ENCODE measurements at regions not wholly inside any gene's neighbourhood (a gene's known extent, or its start where the extent isn't known, plus 50 kb on each side); places are given as distances from the start of the nearest gene placed in this dataset.

DNA sequence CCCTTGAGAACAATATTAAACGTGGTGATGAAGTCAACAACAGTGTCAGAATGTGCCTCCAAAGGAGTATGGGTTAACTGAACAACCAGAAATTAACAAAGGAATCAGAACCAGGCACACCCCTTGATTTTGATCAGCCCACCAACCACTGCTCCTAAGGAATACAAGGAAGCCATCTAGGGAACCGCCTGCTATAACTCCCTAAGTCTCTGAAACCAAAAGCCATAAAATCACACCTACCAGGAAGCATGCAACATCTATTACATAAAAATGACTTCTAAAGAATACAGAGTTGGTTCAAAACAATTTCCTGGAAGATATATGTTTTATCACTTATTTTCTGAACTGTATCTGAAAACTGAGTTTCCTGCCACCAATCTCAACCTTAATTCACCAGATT is 360.0 kb downstream of the EPHA4 start:
- no peak for DNase-seq

DNA sequence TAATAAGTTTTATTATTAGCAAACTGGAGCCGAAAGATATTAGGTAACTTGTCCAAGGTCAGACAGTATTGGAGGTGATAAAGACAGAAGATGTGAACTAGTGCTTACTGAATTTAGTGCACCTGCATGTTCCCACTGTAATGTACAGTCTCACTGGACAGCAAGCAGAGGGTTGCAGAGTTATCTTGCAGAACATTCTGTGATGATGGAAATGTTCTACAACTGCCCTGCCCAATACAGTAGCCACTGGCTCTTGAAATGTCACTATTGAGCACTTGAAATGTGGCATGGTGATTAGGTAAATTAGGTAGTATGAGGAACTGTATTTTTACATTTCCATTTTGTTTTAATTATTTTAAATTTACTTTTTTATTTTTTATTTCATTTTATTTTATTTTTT is 356.6 kb downstream of the EPHA4 start:
- DNase-seq: no peak

DNA sequence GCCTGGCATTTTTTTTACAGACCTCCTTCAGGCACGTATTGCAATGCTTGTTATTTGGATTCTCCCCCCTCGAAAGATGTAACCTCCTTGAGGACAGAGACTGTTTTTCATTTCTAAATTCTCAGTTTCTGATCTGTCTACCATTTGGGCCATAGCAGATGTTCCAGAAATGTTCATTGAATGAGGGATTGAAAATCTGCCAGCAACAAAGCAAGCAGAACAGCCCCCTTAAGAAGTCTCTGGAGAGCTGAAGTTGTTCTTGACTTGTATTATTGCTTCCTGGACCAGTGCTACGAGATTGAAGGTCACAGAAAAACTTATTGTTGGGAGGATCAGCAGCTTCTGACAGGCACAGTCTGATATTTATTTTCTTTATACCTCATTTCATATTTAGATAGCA is 355.5 kb downstream of the EPHA4 start:
- no peak for DNase-seq

DNA sequence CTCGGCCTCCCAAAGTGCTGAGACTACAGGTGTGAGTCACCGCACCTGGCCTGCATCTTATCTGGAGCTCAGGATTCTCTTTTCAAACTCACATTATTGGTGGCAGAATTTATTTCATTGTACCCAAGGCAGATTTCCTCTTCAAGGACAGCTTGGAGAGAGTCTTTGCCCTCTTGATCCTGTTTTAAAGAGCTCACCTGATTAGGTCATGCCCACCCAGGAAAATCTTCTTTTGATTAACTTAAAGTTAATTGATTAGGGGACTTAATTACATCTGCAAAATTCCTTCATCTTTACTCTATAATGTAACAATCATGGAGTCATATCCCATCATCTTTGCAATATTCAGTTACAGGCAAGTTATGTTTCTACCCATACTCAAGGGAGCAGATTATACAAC is 346.4 kb downstream of the EPHA4 start:
- DNase-seq: no peak

DNA sequence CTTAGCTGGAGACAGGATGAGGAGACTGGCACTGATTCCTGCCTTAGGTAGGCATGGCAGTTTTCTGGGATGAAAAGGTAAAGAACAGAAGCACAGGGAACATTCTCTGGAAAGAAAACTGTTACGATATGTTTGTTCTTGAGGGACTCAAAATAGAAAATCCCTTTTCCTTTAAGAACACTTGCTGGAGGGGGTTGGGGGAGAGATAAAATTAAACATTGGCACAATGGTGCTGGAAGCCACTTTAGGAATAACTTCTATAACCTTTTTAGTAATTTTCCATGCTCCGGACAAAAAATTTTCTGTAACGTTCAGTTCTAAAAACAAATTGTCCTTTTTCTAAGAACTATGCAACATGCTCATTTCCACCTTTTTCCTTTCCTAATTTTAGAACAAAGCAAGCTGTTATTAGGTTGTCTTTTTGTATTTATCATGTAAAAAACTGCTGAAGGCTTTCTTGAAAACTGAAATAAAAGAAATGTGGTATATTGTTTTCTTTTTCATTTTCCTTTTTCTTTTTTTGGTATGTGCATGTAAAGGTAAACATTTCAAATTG is 343.8 kb downstream of the EPHA4 start:
- DNase-seq: no peak

DNA sequence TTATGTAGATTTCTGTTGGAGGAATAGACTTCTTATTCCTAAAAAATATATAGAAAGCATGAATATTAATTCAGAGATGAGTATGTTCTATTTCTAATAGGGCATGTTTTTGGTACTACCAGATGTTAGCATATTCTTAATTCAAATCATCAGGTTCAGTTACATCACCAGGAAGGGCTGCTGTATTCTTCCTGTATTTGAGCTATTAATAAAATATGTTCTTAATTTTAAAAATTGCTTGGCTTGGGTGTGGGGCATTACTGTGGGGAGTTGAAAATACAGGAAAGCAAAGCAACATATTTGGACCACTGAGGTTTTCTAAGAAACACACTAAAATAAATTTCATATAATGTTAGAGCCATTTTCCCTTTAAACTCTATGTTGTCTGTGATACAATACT is 343.0 kb downstream of the EPHA4 start:
- DNase-seq: no peak

DNA sequence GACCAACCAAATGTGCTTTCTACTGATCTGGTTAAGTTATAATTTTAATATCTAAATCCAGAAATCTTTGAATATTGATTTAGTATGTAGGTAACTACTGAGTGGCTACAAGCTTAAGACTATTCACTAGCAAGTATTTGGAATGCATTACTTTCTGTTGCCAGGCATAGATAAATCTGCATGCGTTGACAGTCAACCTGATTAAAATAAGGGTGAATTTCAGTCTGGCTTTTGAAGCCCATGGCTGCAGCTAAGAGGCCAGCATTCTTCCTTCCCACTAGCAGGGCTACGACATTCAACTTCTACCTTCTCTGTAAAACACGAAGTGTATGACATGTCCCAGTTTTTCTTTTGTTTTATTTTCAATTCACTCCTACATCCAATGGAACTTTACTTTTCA is 340.6 kb downstream of the EPHA4 start:
- no peak for DNase-seq

DNA sequence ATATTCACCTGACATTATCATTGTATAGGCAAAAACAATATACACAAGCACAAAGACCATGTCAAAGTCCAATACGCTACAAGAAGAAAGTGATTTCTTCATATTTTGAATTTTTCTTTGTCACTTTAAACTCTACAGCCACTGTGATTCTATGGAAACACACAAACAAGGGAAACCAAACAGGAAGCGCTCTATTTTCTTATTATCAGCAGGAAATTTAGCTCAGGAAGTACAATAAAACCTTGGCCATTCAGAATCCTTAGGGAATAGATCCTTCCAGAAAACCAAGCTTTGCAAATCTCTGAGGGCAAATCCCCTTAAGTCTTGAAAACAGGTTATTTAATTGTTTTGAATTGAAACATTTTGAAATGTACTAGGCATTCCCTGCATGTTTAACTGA is 336.2 kb downstream of the EPHA4 start:
- no peak for DNase-seq

DNA sequence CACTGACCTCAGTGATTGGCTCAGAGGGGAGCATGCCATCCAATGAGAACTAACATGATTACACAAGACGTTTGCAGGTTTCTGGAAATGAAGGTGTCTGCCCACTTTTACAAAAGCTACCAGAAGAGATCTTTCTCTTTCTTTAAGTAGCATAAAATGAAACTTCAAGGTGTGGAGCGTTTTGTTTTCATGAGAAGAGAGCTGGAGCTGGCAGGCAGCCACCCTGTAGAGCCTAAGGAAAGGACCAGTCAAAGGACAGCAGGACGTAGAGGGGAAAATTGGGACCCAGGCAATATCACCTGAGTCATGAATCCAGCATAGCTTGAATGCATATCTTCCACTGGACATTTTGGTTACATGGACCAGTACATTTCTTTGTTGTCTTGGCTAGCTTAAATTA is 331.0 kb downstream of the EPHA4 start:
- no peak for DNase-seq

DNA sequence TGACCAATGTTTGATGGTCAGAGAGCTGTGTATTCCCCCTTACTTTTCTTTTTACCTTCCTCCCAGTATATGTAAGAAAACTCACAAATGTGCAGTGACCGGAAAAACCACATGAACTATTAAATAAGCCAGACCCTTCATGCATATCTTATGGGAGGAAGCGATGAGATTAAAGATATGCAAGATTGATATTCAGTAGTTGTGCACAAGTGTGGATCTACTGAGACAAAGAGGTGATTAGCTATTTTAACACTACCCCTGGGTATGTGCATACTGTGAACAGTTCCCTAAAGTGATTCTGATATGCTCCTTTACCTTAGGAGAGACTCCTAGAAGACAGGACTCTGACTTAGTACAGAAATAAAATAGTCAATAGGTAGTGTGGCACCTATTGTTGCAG is 328.3 kb downstream of the EPHA4 start:
- DNase-seq: no peak

DNA sequence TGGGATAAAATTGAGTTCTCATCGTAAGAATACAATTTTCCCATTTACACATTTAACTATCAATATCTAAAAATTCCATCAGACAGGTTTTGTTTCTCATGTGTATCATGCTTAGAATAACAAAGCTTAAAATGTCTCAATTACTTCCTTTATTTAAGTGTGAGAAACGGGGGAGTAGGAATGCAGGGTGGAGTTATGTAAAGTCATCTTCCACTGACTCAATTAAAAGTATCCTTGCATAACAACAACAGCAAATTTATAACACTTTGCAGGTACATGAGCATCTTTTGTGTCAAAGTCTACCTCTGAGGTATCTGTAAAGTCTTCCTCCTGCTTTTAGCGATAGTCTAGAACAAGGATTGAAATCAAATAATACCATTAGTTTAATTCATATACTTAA is 327.1 kb downstream of the EPHA4 start:
- no peak for DNase-seq

DNA sequence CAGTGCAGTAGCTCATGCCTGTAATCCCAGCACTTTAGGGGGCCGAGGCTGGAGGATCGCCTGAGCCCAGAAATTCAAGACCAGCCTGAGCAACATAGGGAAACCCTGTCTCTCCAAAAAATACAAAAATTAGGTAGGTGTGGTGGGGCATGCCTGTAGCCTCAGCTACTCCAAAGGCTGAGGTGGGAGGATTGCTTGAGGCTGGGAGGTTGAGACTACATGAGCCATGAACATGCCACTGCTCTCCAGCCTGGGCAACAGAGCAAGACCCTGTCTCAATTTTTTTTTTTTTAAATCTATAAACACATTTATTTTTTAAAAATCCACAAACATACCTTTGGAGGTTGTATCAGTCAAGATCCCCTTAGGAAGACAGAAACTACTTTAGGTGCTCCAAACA is 326.3 kb downstream of the EPHA4 start:
- DNase-seq: no peak

DNA sequence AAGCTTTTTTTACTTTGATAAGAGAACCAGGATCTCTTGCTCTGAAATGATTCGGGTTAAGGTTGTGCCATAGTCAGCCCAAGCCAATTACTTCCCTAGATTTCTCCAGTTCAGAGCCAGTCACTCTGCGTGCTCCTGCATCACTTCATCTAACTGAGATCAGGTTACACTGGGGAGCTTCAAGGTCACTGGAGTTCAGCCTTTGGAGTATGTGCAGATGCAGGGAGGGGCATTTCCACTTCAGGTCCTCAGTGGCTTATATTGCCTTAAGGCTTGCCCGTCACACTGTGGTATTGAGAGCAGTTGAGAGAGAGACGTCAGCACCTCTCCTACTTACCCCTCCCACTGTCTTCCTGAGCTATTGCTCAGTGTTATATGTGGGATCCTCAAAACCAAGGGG is 317.8 kb downstream of the EPHA4 start:
- DNase-seq: peak; percentile 33

DNA sequence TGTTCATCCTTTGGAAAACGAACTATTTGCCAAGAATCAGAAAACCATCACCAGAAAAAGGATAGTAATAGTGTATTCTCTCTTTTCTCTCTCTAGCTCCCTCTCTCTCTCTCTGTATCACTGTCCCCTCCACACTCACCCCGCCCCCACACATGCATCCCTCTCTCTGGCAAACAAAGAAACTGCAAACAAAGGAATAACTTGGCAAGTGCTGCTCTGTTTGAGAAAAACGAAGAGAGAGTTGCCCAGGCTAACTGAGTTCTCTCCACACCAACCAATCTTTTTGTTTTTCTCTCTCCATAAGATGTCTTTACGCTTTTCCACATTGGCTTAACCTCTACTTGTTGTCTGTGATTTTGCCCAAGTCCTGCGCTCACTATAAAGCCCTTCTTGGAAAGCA is 316.2 kb downstream of the EPHA4 start:
- peak; percentile 27 for DNase-seq

DNA sequence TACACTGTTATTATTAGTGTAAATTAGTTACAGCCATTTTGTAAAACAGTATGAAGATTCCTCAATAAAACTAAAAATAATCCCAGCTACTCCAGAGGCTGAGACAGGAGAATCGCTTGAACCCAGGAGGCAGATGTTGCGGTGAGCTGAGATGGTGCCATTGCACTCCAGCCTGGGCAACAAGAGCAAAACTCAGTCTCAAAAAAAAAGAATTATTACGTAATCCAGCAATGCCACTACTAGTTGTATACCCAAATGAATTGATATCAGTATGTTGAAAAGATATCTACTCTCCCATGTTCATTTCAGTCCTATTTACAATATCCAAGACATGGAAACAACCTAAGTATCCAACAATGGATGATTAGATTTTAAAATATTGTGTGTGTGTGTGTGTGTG is 313.6 kb downstream of the EPHA4 start:
- DNase-seq: no peak

DNA sequence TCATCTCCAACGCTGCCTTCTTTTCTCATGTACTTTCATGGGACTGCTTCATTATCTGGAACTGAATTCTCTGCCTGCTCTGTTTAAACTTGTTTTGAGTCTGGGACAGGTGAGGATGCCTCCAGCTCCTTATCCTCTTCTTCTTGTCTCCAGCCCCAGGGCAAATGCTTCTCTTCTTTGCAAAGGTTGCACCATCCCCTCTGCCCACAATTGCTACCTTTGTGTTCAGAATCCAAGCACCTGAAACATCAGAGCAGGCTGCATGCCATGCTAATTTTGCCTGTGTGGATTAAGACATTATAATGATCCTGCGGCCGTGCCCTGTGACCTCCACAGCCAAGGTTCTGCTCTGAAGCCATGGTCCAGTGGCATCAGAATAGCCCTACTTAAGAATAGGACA is 309.5 kb downstream of the EPHA4 start:
- DNase-seq: no peak

DNA sequence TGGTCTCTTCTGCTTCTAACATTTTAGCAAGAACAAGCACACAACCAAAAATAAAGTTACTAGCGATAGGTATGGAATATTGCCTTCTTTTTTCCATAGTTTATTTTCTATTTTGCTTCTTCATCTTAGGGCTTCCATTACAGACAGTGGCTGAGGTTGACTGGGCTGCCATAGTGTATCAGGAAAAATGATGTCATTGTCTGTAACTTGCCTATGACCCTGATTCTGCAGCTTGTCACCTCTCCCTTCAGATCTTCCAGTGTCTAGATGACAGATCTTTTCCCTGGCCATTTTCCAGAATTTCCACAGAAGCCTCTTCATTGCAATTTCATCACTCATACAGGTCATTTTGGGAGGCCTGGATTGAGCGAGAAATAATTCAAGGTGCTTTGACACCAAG is 308.5 kb downstream of the EPHA4 start:
- DNase-seq: no peak

DNA sequence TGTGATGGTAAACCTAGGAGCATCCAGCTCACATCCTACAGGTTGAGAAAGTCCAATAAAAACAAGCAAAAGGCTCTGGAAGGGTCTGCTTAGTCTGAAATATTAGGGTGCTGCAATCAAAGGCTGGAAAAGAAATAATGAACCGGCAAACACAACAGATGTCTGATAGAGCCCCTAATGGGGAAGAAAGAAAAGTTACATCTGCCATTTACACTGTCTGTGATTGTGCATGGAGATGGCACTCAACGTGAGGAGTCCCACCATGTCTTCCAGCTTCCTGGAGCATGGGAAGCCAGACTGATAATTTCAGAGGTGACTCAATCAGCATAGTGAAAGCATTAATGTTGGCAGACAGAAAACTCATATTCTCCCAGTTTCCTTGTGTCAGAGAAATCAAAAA is 307.8 kb downstream of the EPHA4 start:
- DNase-seq: no peak

DNA sequence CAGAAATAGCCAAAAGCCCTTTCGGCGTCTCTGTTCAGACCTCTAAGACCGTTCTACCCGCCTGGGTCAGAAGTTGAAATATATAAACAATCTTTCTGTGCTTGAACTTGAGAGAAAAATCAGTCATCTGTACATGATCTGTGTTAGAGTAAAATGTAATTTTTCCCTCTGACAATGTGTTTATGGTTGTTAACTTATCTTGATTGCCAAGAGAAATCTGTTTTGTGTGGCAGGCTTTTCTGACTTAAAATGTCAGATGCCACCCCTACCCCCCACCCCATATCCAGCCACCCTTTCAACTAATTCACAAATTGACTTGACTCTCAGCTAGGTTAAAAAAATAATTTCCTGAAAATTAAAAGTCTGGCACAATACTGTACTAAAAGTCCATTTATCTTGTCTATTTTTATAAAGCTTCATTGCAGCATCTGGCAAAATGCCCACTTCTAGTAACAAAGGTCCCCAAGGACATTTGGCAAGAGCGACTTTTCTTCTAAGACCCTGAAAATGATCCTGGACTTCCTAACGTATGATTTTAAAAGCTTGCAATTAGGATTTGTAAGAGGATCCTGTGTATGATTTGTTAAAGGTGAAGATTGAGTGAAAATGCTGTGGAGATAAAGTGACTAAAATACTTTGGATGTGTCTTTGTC is 304.2 kb downstream of the EPHA4 start:
- DNase-seq: no peak

DNA sequence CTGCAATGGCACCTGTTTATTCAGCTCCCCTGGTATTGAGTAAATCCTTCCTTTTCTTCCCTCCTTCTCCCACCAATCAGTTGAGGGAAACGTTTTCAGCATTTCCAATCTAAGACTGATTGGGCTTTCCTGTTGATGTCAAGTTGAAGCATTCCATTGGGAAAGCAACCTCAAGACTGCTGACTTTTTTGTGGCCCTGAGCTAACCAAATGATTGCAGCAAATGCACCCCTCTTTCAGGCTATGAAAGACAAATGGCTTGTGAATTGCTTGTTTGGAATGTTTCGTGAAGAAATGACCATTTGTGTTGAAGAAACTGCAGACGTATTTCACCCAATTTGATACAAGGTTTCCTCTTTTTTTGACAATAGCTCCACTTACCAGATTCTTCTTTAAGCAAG is 303.5 kb downstream of the EPHA4 start:
- DNase-seq: no peak

DNA sequence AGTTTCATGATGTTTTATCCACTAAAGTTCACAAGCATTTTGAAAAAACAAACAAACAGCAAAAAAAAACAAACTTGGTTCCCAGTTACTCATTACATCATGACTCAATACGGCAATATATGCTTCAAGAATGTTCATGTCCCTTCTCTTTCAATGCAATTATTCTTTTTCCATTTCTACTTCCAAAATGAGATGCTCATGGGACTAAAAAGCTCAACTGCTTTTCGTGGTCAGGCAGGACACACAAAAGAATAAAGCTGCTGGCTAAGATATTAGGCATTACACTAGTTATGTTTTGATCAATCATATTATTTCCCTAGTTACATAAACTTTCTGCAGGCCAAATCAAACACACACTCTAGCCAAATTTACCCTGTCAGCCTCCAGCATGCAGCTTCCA is 301.3 kb downstream of the EPHA4 start:
- DNase-seq: no peak

DNA sequence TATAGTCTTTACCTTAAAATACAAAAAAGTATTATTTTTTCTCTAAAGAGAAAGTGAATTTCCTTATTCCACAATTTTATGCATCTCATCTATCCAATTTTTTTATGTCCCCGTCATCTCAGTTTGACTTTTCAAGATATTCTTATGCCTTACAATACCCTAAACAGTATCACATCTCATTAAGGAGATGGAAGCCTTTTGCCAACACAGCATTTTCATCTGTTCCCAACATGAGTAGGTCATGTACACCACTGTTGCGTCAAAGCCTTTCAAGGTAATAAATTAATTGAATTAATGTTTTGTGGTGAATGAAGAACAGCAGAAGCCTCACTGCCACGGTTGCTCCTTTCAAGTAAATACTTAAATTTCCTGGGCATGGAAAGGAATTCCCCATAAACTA is 299.4 kb downstream of the EPHA4 start:
- no peak for DNase-seq

DNA sequence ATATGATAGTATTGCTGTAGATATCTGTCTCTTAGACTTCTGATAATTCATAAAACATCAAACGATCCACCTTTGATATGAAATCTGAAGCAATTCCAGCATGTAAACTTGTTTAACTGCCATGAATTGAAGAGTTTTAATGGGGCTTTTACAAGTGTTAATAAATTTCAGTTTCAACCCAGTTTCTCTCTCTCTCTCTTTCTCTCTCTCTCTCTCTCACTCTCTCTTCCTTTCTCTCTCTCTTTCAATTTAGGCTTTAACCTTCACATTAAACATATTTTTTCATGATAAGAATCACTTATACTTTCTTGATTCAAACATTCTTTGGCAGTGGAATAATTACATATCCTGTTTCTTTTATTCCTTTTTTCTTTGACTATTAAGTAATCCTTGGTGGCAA is 296.1 kb downstream of the EPHA4 start:
- no peak for DNase-seq

DNA sequence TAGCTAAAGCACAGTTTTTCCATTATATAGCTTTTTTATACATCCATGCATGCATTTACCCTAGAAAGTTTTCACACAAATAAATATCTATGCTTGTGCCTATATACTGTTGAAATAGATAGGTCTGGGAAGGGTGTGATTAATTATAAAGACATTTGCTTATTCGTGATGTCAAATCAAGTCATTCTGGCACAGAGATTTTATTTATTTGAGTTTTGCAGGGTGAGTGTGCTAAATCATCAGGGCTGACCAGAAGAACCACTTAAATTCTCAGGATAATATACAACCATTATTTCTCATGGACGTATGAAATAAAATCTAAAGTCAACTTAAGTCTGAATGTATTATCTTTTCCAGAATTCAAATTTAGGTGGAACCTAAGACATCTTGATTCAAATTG is 295.5 kb downstream of the EPHA4 start:
- DNase-seq: no peak

DNA sequence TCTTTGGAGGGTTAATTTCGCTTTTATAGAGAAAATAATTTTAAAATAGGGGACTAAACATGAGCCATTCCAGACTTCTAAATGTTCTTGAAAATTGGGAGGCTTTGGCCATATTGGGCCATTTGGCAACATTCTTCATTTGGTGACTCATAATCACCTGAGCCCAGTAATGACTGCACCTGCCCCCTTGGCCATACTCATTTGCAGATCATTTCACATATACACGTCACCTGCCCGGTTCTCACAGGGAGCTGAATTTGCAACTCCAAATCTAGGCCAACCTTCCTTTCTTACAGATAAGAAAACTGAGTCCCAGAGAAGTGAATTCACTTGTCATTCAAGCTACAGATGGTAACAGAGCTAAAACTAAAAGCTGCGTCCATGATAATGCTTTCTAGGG is 289.7 kb downstream of the EPHA4 start:
- no peak for DNase-seq
